Heart left ventricle (tissue), 16 donors: ENCODE measurements at regions not wholly inside any gene's neighbourhood (a gene's known extent, or its start where the extent isn't known, plus 50 kb on each side); places are given as distances from the start of the nearest gene placed in this dataset.
"Not testable (repeated sequence)": the region's sequence is repeated elsewhere in the genome, so short reads cannot be mapped to it uniquely, and the experiment has no call there.

Source experiments
- ATAC-seq, 4 donors: fragments of 200-7000 bp; cut with Tn5 transposase; one replicate each; pipeline ENCODE4 v1.9.1; 2020 to 2022; ENCODE audit warnings: moderate library complexity in 4 of 4, mild to moderate bottlenecking in 3 of 4, moderate number of reproducible peaks in 1 of 4
- DNase-seq, 5 donors: peaks; one replicate each; pipeline ENCODE4 v3.0.0-alpha.2; 2020
- H3K27ac ChIP-seq, 12 donors: fragments of 200-600 bp; sonication (generic) in 4 of 12; one replicate each; pipeline versions ENCODE4 v1.5.0 to v1.8.0; 2016 to 2022; ENCODE audit warnings: mild to moderate bottlenecking in 2 of 12
- H3K27me3 ChIP-seq, 9 donors: fragments of 200-600 bp; sonication (generic) in 2 of 9; one replicate each; pipeline versions ENCODE4 v1.5.1 to v1.8.0; 2016 to 2022; ENCODE audit warnings: mild to moderate bottlenecking in 3 of 9
- H3K36me3 ChIP-seq, 9 donors: fragments of 200-600 bp; sonication (generic) in 2 of 9; one replicate each; pipeline versions ENCODE4 v1.5.0 to v1.8.0; 2018 to 2022; ENCODE audit warnings: mild to moderate bottlenecking in 2 of 9
- H3K4me1 ChIP-seq, 12 donors: fragments of 200-600 bp; sonication (generic) in 4 of 12; one replicate each; pipeline versions ENCODE4 v1.5.0 to v1.8.0; 2016 to 2022; ENCODE audit warnings: mild to moderate bottlenecking in 3 of 12
- H3K4me3 ChIP-seq, 12 donors: fragments of 200-600 bp; sonication (generic) in 4 of 12; one replicate each; pipeline versions ENCODE4 v1.5.0 to v1.8.0; 2017 to 2022; ENCODE audit warnings: mild to moderate bottlenecking in 9 of 12, moderate library complexity in 4 of 12
- H3K9me3 ChIP-seq, 12 donors: fragments of 200-600 bp; sonication (generic) in 4 of 12; one replicate each; pipeline versions ENCODE4 v1.5.0 to v1.8.0; 2016 to 2022; ENCODE audit warnings: mild to moderate bottlenecking in 1 of 12
- POLR2A ChIP-seq, 2 donors: fragments of 450-650 bp; IDR thresholded peaks; one replicate each; pipeline ENCODE4 v1.6.1; 2017; ENCODE audit warnings: antibody characterized with exemption in 2 of 2, mild to moderate bottlenecking in 2 of 2, moderate library complexity in 2 of 2
- WGBS, 4 donors: extraction: QIAGEN DNeasy Blood & Tissue Kit in 2 of 4; methylation state at CpG; one replicate each; pipeline versions ENCODE4 v1.1.5 to v1.1.7; 2013 to 2018; 5-methylcytosine and 5-hydroxymethylcytosine counted together
- intact Hi-C, 10 donors: fragments of 100-400 bp; cut with DNase I; formaldehyde crosslinking; loops; one replicate each; pipeline versions ENCODE4 v1.11.1 to v1.14.2; 2022
- TF ChIP-seq, protein P1 (sequence below), 12 donors: fragments of 200-600 bp; sonication (generic) in 4 of 12; IDR thresholded peaks; one replicate each; pipeline versions ENCODE4 v1.5.0 to v1.8.0; 2018 to 2022; ENCODE audit warnings: antibody characterized with exemption in 12 of 12, mild to moderate bottlenecking in 5 of 12
- donor health status: ischemic (EF 13 %, LVEDD 7.1; RV severe dilation, severe dysfunction).
- donor health status: healthy with polysubstance abuse.
- donor health status: DM: no; HTN: yes; CAD: no.
- donor health status: DM: no; HTN: no; CAD: no.
- donor health status: ischemic (EF 25% LVEDD 6.9; RV normal size, moderate dysfunction).
- donor health status: ischemic (EF 25% LVEDD 5.7; RV mildly dilated, moderate dysfunction).
- donor health status: healthy.
- donor health status: DM: yes; HTN: yes; CAD: no.
- donor health status: ischemic (EF 35%, LVEDD 5.7; RV mildly dilated, moderate dysfunction).
- donor health status: nonischemic (EF 11% LVEDD 7.7; RV severe dilation, severe dysfunction).
- donor health status: DM: yes; HTN: yes; CAD: no.
- donor health status: PGD.
- donor health status: ischemic (EF 29% LVEDD 5.4; RV normal size, mild dysfunction).
- donor health status: nonischemic (EF 23%, LVEDD 6.1; RV moderate dilation, normal function).

DNA sequence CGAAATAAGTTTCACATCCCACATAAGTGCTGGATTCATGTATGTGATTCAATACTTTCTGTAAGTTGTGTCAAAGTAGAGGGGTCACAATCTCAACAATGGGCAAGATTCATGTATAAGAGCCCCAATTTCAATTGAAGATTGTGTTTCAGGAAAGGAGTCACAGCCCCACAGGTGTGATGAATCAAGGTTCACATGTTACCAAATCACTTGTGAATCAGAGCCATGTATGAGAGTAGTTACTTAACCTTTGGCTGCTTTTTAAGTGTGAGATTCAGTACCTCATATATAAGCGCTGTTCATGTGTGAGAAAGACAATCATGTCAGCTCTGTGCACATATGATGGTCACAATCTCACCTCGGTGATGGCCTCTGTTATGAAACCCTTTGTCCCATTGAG is 1100.0 kb upstream of the AMELY start:
- no peak for ATAC-seq
- Histone ChIP-seq H3K4me3 (no peak overlapping the region), H3K4me1 (no peaks in the 10 kb centered on the region), H3K27me3 (no peaks in the 10 kb centered on the region), H3K36me3 (no peaks in the 10 kb centered on the region), H3K27ac (no peak overlapping the region), H3K9me3 (no peaks in the 10 kb centered on the region)
- TF ChIP-seq, protein P1, sequence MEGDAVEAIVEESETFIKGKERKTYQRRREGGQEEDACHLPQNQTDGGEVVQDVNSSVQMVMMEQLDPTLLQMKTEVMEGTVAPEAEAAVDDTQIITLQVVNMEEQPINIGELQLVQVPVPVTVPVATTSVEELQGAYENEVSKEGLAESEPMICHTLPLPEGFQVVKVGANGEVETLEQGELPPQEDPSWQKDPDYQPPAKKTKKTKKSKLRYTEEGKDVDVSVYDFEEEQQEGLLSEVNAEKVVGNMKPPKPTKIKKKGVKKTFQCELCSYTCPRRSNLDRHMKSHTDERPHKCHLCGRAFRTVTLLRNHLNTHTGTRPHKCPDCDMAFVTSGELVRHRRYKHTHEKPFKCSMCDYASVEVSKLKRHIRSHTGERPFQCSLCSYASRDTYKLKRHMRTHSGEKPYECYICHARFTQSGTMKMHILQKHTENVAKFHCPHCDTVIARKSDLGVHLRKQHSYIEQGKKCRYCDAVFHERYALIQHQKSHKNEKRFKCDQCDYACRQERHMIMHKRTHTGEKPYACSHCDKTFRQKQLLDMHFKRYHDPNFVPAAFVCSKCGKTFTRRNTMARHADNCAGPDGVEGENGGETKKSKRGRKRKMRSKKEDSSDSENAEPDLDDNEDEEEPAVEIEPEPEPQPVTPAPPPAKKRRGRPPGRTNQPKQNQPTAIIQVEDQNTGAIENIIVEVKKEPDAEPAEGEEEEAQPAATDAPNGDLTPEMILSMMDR (IDR thresholded peaks at IDR 0.05) = no peak
- no peak for TF ChIP-seq POLR2A (IDR thresholded peaks at IDR 0.05)
- no peak for DNase-seq
- WGBS, 4 donors = 78 to 84% methylated on average over 3 of the region's 3 CpGs; no CpG with 5 or more reads in 2 of the 4 donors
- intact Hi-C loops = no loop called here

DNA sequence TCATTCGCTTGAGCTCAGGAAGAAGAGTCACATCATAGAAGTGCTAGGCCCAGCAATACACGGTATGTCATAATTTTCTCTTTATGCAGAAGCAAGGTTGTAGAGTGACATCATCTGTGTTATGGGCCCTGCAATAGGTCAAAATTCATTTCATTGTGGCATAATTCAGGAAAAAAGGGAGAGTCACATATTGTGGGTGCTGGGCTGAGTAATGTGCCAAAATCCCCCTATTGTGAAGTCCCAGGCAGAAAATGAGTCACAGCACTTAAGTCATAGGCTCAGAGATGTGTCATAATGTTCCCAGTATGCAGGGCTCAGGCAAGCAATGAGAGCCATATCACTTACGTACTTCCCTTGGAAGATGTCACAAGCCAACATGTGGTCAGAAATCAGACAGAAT is 1092.6 kb upstream of the AMELY start:
- no peak overlapping the region for H3K27ac ChIP-seq
- H3K27me3 ChIP-seq = no peaks in the 10 kb centered on the region
- no peak for TF ChIP-seq POLR2A (IDR thresholded peaks at IDR 0.05)
- TF ChIP-seq, protein P1 (IDR thresholded peaks at IDR 0.05) = no peak
- no peaks in the 10 kb centered on the region for H3K4me1 ChIP-seq
- DNase-seq = no peak
- no peak overlapping the region for H3K4me3 ChIP-seq
- H3K9me3 ChIP-seq = peaks cover 0 to 2% (median 0%) of the 10 kb centered on the region in 12 donors
- 77 to 80% methylated on average over 3 of the region's 3 CpGs; no CpG with 5 or more reads in 2 of the 4 donors for WGBS, 4 donors
- no peaks in the 10 kb centered on the region for H3K36me3 ChIP-seq
- no peak for ATAC-seq
- intact Hi-C loops = no loop called here

DNA sequence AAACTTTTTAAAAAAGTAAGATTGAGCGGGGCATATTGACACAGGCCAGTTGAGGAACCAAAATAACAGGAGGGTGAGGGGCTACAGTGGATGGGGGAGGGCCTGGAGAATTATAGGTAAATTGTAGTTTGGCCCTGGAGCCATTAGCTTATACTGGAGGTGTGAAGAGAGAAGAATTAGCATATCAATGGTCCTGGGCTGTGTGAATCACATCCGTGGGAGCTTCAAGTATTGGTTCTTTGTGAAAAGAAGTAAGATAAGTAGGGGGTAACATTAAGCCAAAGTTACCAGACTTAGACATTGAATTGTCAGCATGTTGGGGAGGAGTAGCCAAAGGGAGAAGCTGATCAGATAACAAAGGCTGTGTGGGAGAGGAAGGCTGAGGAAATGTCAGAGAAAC is 1085.2 kb upstream of the AMELY start:
- WGBS, 4 donors = 24 to 31% methylated on average over 2 of the region's 2 CpGs; no CpG with 5 or more reads in 2 of the 4 donors
- Histone ChIP-seq H3K36me3 (no peaks in the 10 kb centered on the region), H3K4me1 (no peaks in the 10 kb centered on the region), H3K9me3 (peaks cover 0 to 2% (median 0%) of the 10 kb centered on the region in 12 donors), H3K27ac (no peak overlapping the region), H3K4me3 (no peak overlapping the region), H3K27me3 (no peaks in the 10 kb centered on the region)
- TF ChIP-seq, protein P1 (IDR thresholded peaks at IDR 0.05) = no peak
- TF ChIP-seq POLR2A (IDR thresholded peaks at IDR 0.05) = no peak
- DNase-seq (no peak), ATAC-seq (no peak)
- intact Hi-C loops = no loop called here

DNA sequence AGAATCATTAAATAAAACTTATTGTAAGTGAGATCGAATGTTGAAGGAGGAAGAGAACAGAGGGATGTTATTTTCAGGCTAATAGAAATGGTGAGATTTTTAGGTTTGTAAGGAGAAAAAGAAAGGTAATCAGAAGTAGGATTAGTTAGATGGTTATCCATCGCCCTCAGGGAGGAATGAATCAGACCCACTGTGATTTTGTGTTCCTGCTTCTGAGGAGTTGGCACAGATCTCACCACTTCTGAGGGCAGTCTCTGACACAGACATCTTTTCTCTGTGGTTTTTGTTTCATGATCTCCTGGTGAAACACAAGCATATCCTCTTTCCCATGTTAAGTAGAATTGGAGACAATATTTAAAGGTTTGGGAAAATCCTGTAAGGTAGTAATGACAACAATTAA is 1083.2 kb upstream of the AMELY start:
- H3K27ac ChIP-seq, intact Hi-C loops: not testable (repeated sequence)

DNA sequence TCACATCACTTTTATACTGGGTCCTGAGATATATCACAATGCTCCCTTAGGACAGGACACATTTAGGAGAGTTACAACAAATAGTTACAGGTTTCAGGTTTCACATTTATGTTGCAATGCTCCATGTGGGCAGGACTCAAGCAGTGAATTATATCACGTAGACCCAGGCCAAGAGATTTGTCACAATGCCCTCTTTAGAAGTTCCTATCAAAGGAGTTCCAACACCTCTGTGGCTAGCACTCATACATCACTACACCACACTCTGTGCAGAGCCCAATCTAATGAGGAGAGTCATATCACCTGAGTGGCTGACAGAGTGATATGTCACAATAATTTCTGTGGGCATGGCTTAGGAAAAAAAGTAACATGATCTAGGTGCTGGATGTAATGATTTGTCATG is 1068.2 kb upstream of the AMELY start:
- TF ChIP-seq, protein P1 (IDR thresholded peaks at IDR 0.05) = no peak
- TF ChIP-seq POLR2A (IDR thresholded peaks at IDR 0.05) = no peak
- no peaks in the 10 kb centered on the region for H3K27me3 ChIP-seq
- ATAC-seq (no peak), DNase-seq (no peak)
- 43 to 49% methylated on average over 1 of the region's 1 CpG; no CpG with 5 or more reads in 2 of the 4 donors for WGBS, 4 donors
- H3K27ac ChIP-seq = no peak overlapping the region
- no peaks in the 10 kb centered on the region for H3K9me3 ChIP-seq
- H3K4me3 ChIP-seq = no peak overlapping the region
- intact Hi-C loops = no loop called here
- H3K36me3 ChIP-seq = no peaks in the 10 kb centered on the region
- no peaks in the 10 kb centered on the region for H3K4me1 ChIP-seq

More for the DNA sequence above, 1083.2 kb upstream of the AMELY start:
- H3K27me3 ChIP-seq, DNase-seq, H3K4me1 ChIP-seq, H3K36me3 ChIP-seq, ATAC-seq, H3K9me3 ChIP-seq, H3K4me3 ChIP-seq: not testable (repeated sequence)
- 53 to 69% methylated on average over 2 of the region's 2 CpGs; no CpG with 5 or more reads in 2 of the 4 donors for WGBS, 4 donors
